ENCODE measurements at regions not wholly inside any gene's neighbourhood (a gene's known extent, or its start where the extent isn't known, plus 50 kb on each side); places are given as distances from the start of the nearest gene placed in this dataset.

GRCh38 chr1:60947367-60947766, 135.0 kb upstream of the NFIA start:
- no peaks in the 10 kb centered on the region for H3K9me3 Mint-ChIP-seq
- H3K14ac ChIP-seq (ENCODE audit: insufficient read depth, low read length) = no peak overlapping the region
- H2AK5ac ChIP-seq (ENCODE audit: insufficient read length, low read length) = no peak overlapping the region
- peaks cover 32 to 34% of the 10 kb centered on the region in 2 experiments for H3K4me1 Mint-ChIP-seq
- no peak overlapping the region for H3T11ph ChIP-seq (ENCODE audit: low read length)
- H2BK12ac ChIP-seq (ENCODE audit: insufficient read length, low read depth, low read length) = no peak overlapping the region
- no peaks in the 10 kb centered on the region for H3K9me3 ChIP-seq (ENCODE audit: control insufficient read depth, low read depth, low read length)
- no peaks in the 10 kb centered on the region for H3K23me2 ChIP-seq (ENCODE audit: insufficient read length, low read depth, low read length, poor library complexity, severe bottlenecking)
- TF ChIP-seq, protein P1, sequence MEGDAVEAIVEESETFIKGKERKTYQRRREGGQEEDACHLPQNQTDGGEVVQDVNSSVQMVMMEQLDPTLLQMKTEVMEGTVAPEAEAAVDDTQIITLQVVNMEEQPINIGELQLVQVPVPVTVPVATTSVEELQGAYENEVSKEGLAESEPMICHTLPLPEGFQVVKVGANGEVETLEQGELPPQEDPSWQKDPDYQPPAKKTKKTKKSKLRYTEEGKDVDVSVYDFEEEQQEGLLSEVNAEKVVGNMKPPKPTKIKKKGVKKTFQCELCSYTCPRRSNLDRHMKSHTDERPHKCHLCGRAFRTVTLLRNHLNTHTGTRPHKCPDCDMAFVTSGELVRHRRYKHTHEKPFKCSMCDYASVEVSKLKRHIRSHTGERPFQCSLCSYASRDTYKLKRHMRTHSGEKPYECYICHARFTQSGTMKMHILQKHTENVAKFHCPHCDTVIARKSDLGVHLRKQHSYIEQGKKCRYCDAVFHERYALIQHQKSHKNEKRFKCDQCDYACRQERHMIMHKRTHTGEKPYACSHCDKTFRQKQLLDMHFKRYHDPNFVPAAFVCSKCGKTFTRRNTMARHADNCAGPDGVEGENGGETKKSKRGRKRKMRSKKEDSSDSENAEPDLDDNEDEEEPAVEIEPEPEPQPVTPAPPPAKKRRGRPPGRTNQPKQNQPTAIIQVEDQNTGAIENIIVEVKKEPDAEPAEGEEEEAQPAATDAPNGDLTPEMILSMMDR (conservative IDR thresholded peaks at IDR 0.05) = no peak
- no peak overlapping the region for H3K4ac ChIP-seq (ENCODE audit: low read depth, low read length)
- peaks cover 20% of the 10 kb centered on the region; the same call in 1 of the 2 replicates for H3K4me1 ChIP-seq (ENCODE audit: insufficient read depth, low read length)
- no peak overlapping the region for H3K9ac ChIP-seq (ENCODE audit: extremely low read depth, insufficient read length, low read length)
- no peak overlapping the region for H2BK15ac ChIP-seq (ENCODE audit: low read depth, low read length)
- H3K27ac ChIP-seq (ENCODE audit: insufficient read length, low read depth, low read length) = no peak overlapping the region
- no peak overlapping the region for H2BK120ac ChIP-seq (ENCODE audit: low read depth, low read length, poor library complexity, severe bottlenecking)
- no peak overlapping the region for H3K23ac ChIP-seq (ENCODE audit: insufficient read length, low read depth, low read length)
- H3K36me3 Mint-ChIP-seq (ENCODE audit: insufficient read depth in 1 of 3, low read depth in 3 of 3) = no peaks in the 10 kb centered on the region
- no peaks in the 10 kb centered on the region for H3K79me2 ChIP-seq (ENCODE audit: insufficient read depth, low read length)
- DNase-seq = no peak
- no peak overlapping the region for H4K8ac ChIP-seq (replicated peaks; ENCODE audit: insufficient read length, low read depth, low read length)
- no peak overlapping the region for H3K27ac Mint-ChIP-seq
- H2AFZ ChIP-seq (ENCODE audit: low read length) = no peak overlapping the region
- H3K4me2 ChIP-seq (ENCODE audit: insufficient read depth, insufficient read length, low read length) = no peak overlapping the region
- H3K27me3 Mint-ChIP-seq (ENCODE audit: low read depth) = peaks cover 2% of the 10 kb centered on the region; the same call in 1 of the 2 replicates
- no peak overlapping the region for H3K18ac ChIP-seq (ENCODE audit: insufficient read length, low read depth, low read length)
- no peak overlapping the region for H2BK20ac ChIP-seq (ENCODE audit: low read depth, low read length, poor library complexity, severe bottlenecking)
- no CpG with 5 or more reads among the region's 3 CpGs for WGBS (ENCODE audit: extremely low coverage, insufficient read length, low lambda C conversion rate)
- no peaks in the 10 kb centered on the region for H3K79me1 ChIP-seq (ENCODE audit: insufficient read depth, low read depth, low read length, poor library complexity, severe bottlenecking)
- no peaks in the 10 kb centered on the region for H3K27me3 ChIP-seq (ENCODE audit: insufficient read depth, low read length)
- no peak overlapping the region for H2BK5ac ChIP-seq (ENCODE audit: insufficient read length, low read length)
- H3K56ac ChIP-seq (ENCODE audit: insufficient read length, low read depth, low read length) = no peak overlapping the region
- no peak overlapping the region for H3K4me3 Mint-ChIP-seq
- H4K91ac ChIP-seq (ENCODE audit: insufficient read length, low read depth, low read length) = no peak overlapping the region
- no peaks in the 10 kb centered on the region for H4K20me1 ChIP-seq (ENCODE audit: control insufficient read depth, insufficient read depth, insufficient read length)
- no peak overlapping the region for H4K5ac ChIP-seq (ENCODE audit: insufficient read length, low read depth, low read length)
